ENCODE measurements at regions not wholly inside any gene's neighbourhood (a gene's known extent, or its start where the extent isn't known, plus 50 kb on each side); places are given as distances from the start of the nearest gene placed in this dataset.

DNA sequence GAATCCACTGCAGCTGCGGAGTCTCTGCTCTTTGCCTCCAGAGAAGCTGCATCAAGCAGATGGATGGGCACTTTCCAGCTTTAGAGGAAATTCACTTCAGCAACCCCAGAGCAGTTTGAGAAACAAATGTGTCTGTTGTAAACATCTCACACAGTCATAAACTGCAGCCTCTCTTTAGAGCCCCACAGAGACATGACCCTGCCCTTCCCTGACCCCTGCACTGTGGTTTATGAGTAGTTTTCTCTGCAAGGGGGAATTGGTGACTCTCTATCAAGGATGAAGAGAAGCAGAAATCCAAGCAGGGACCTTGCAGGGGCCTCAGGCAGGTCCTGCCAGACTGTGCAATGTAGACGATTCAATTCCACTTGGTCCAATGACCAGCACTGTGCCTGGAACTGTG lies 160.2 kb downstream of the SH2D4B start:
- H2BK12ac ChIP-seq (ENCODE audit: low read length) = no peak overlapping the region
- WGBS (ENCODE audit: extremely low coverage, insufficient coverage, insufficient read length) = no CpG with 5 or more reads among the region's 2 CpGs

DNA sequence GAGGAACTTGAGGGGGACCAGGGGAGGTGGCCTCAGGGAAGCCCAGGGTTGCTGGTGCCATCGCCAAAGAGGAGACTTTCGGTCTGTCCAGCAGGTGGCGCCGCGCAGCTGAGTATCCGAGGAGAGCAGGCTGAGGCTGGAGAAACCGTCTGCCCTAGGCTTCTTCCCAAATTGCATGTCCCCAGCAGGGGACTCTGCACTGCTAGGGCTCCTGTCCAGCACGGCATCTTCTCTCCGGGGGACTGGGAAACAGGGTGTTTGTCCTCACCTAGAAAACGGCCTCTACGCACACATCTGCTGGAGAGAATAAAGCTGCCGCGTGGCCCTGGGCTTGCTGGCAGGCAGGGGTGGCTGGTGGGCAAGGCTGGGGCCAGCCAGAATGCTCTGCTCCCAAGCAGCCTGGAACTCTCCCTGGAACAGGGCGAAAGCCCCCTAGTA lies 161.9 kb downstream of the SH2D4B start:
- Histone ChIP-seq H2AFZ (ENCODE audit: insufficient read depth, low read length, poor library complexity) (no peak overlapping the region), H3K14ac (ENCODE audit: low read length) (no peak overlapping the region), H3K79me2 (ENCODE audit: control insufficient read depth, insufficient read depth, low read length, poor library complexity) (no peaks in the 10 kb centered on the region), H3K36me3 (ENCODE audit: control insufficient read depth in 1 of 2, insufficient read depth in 2 of 2, low read length in 2 of 2) (no peaks in the 10 kb centered on the region), H3K9ac (ENCODE audit: low read length) (no peak overlapping the region), H3K4me3 (ENCODE audit: low read depth, low read length) (no peak overlapping the region), H2BK5ac (ENCODE audit: low read depth, low read length, poor library complexity) (no peak overlapping the region), H2AK5ac (ENCODE audit: low read length) (no peak overlapping the region), H3K4ac (ENCODE audit: low read depth, low read length) (no peak overlapping the region), H3K23ac (ENCODE audit: low read length) (no peak overlapping the region), H2BK120ac (ENCODE audit: insufficient read depth, low read length, poor library complexity) (no peak overlapping the region), H3K27me3 (ENCODE audit: insufficient read depth, low read length) (no peaks in the 10 kb centered on the region), H3K27ac (ENCODE audit: low read depth, low read length) (no peak overlapping the region), H3K9me3 (ENCODE audit: insufficient read depth, low read depth, low read length) (no peaks in the 10 kb centered on the region), H3K4me2 (ENCODE audit: low read length) (no peak overlapping the region), H4K12ac (ENCODE audit: low read depth, low read length) (no peak overlapping the region), H3K4me1 (ENCODE audit: control insufficient read depth in 1 of 2, insufficient read depth in 2 of 2, low read length in 2 of 2) (no peaks in the 10 kb centered on the region), H3K79me1 (ENCODE audit: low read length) (no peaks in the 10 kb centered on the region), H3K18ac (ENCODE audit: low read length) (no peak overlapping the region), H4K91ac (ENCODE audit: low read depth, low read length) (no peak overlapping the region), H2BK12ac (ENCODE audit: low read length) (no peak overlapping the region), H4K8ac (ENCODE audit: low read depth, low read length) (no peak overlapping the region)
- WGBS (ENCODE audit: extremely low coverage, insufficient coverage, insufficient read length) = no CpG with 5 or more reads among the region's 14 CpGs
- DNase-seq = peak; percentile 57 to 83

More for the DNA sequence above, 160.2 kb downstream of the SH2D4B start:
- no peak overlapping the region for H3K9ac ChIP-seq (ENCODE audit: low read length)
- H3K9me3 ChIP-seq (ENCODE audit: insufficient read depth, low read depth, low read length) = no peaks in the 10 kb centered on the region
- H3K4ac ChIP-seq (ENCODE audit: low read depth, low read length) = no peak overlapping the region
- no peak overlapping the region for H3K27ac ChIP-seq (ENCODE audit: low read depth, low read length)
- no peak overlapping the region for H4K8ac ChIP-seq (ENCODE audit: low read depth, low read length)
- H4K12ac ChIP-seq (ENCODE audit: low read depth, low read length) = no peak overlapping the region
- H3K79me2 ChIP-seq (ENCODE audit: control insufficient read depth, insufficient read depth, low read length, poor library complexity) = no peaks in the 10 kb centered on the region
- no peaks in the 10 kb centered on the region for H3K4me1 ChIP-seq (ENCODE audit: control insufficient read depth in 1 of 2, insufficient read depth in 2 of 2, low read length in 2 of 2)
- H2AK5ac ChIP-seq (ENCODE audit: low read length) = no peak overlapping the region
- H3K23ac ChIP-seq (ENCODE audit: low read length) = no peak overlapping the region
- H3K4me2 ChIP-seq (ENCODE audit: low read length) = no peak overlapping the region
- no peak overlapping the region for H2AFZ ChIP-seq (ENCODE audit: insufficient read depth, low read length, poor library complexity)
- no peaks in the 10 kb centered on the region for H3K27me3 ChIP-seq (ENCODE audit: insufficient read depth, low read length)
- H3K14ac ChIP-seq (ENCODE audit: low read length) = no peak overlapping the region
- no peaks in the 10 kb centered on the region for H3K36me3 ChIP-seq (ENCODE audit: control insufficient read depth in 1 of 2, insufficient read depth in 2 of 2, low read length in 2 of 2)
- no peak for DNase-seq
- H3K18ac ChIP-seq (ENCODE audit: low read length) = no peak overlapping the region
- H3K79me1 ChIP-seq (ENCODE audit: low read length) = no peaks in the 10 kb centered on the region
- H2BK5ac ChIP-seq (ENCODE audit: low read depth, low read length, poor library complexity) = no peak overlapping the region
- H3K4me3 ChIP-seq (ENCODE audit: low read depth, low read length) = no peak overlapping the region
- H4K91ac ChIP-seq (ENCODE audit: low read depth, low read length) = no peak overlapping the region
- no peak overlapping the region for H2BK120ac ChIP-seq (ENCODE audit: insufficient read depth, low read length, poor library complexity)

DNA sequence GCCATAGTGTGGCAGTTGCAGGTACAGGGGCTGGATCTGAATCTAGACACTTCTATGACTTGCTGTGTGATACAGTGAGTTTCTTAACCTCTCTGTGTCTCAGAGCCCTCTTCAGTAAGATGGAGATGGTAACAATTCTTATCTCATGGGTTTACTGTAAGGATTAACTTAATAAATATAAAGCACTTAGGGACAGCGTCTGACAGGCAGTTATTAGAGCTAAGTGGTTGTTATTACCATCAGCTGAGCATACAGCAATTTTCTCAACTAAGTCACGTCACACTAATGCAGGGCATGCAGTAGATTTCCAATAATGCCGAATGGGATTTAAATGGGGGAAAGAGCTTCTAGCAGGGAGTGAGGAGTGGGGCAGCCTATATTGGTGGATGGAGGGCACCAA lies 162.6 kb downstream of the SH2D4B start:
- no peak overlapping the region for H3K4me3 ChIP-seq (ENCODE audit: low read depth, low read length)
- no peak overlapping the region for H3K23ac ChIP-seq (ENCODE audit: low read length)
- H3K27me3 ChIP-seq (ENCODE audit: insufficient read depth, low read length) = no peaks in the 10 kb centered on the region
- H2BK5ac ChIP-seq (ENCODE audit: low read depth, low read length, poor library complexity) = no peak overlapping the region
- H2AFZ ChIP-seq (ENCODE audit: insufficient read depth, low read length, poor library complexity) = no peak overlapping the region
- H3K36me3 ChIP-seq (ENCODE audit: control insufficient read depth in 1 of 2, insufficient read depth in 2 of 2, low read length in 2 of 2) = no peaks in the 10 kb centered on the region
- H3K4me1 ChIP-seq (ENCODE audit: control insufficient read depth in 1 of 2, insufficient read depth in 2 of 2, low read length in 2 of 2) = no peaks in the 10 kb centered on the region
- DNase-seq = no peak
- no CpG with 5 or more reads among the region's 3 CpGs for WGBS (ENCODE audit: extremely low coverage, insufficient coverage, insufficient read length)
- no peak overlapping the region for H3K4ac ChIP-seq (ENCODE audit: low read depth, low read length)
- no peak overlapping the region for H2AK5ac ChIP-seq (ENCODE audit: low read length)
- no peak overlapping the region for H2BK12ac ChIP-seq (ENCODE audit: low read length)
- no peak overlapping the region for H3K27ac ChIP-seq (ENCODE audit: low read depth, low read length)
- H3K14ac ChIP-seq (ENCODE audit: low read length) = no peak overlapping the region
- H3K79me2 ChIP-seq (ENCODE audit: control insufficient read depth, insufficient read depth, low read length, poor library complexity) = no peaks in the 10 kb centered on the region
- H3K9ac ChIP-seq (ENCODE audit: low read length) = no peak overlapping the region
- H4K12ac ChIP-seq (ENCODE audit: low read depth, low read length) = no peak overlapping the region
- no peaks in the 10 kb centered on the region for H3K79me1 ChIP-seq (ENCODE audit: low read length)
- H2BK120ac ChIP-seq (ENCODE audit: insufficient read depth, low read length, poor library complexity) = no peak overlapping the region
- H4K91ac ChIP-seq (ENCODE audit: low read depth, low read length) = no peak overlapping the region
- no peak overlapping the region for H3K4me2 ChIP-seq (ENCODE audit: low read length)
- H4K8ac ChIP-seq (ENCODE audit: low read depth, low read length) = no peak overlapping the region
- no peaks in the 10 kb centered on the region for H3K9me3 ChIP-seq (ENCODE audit: insufficient read depth, low read depth, low read length)
- H3K18ac ChIP-seq (ENCODE audit: low read length) = no peak overlapping the region

DNA sequence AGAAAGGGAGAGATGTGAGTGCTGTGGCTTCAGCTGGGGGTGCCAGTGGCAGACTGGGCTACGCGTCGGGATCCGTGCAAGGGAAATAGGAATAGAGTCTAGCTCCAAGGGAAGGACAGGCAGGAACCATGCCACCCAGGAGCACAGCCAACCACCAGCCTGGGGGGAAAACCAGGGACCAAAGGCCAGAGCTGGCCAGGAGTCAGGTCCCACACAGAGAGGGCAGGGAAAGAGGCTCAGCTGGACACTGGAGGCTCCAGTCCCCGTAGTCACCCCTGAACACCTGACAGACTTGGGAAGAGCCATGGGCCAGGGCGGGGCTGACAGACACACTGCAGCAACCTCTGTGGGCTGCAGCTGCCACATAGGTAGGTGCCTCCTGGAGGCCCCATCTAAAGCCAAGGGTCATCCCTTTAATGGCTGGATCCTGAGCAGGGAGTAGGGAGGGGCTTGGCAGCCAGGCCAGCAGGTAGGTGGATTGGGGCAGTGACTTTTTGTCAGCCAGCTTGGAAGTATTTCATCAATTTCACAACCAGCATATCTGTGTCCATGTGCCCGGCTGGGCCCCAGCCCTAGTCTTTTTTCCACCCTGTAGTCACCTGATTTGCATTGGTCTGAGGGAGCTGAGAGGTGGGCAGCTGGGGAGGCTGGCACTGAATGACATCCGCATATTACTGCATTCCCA lies 163.2 kb downstream of the SH2D4B start:
- Histone ChIP-seq H4K8ac (ENCODE audit: low read depth, low read length) (no peak overlapping the region), H3K27me3 (ENCODE audit: insufficient read depth, low read length) (no peaks in the 10 kb centered on the region), H2BK5ac (ENCODE audit: low read depth, low read length, poor library complexity) (no peak overlapping the region), H3K4me3 (ENCODE audit: low read depth, low read length) (peak overlapping the region; percentile 7), H3K79me1 (ENCODE audit: low read length) (no peaks in the 10 kb centered on the region), H2BK120ac (ENCODE audit: insufficient read depth, low read length, poor library complexity) (no peak overlapping the region), H3K9me3 (ENCODE audit: insufficient read depth, low read depth, low read length) (no peaks in the 10 kb centered on the region), H2AK5ac (ENCODE audit: low read length) (no peak overlapping the region), H4K12ac (ENCODE audit: low read depth, low read length) (no peak overlapping the region), H3K4me1 (ENCODE audit: control insufficient read depth in 1 of 2, insufficient read depth in 2 of 2, low read length in 2 of 2) (no peaks in the 10 kb centered on the region), H3K4me2 (ENCODE audit: low read length) (no peak overlapping the region), H3K79me2 (ENCODE audit: control insufficient read depth, insufficient read depth, low read length, poor library complexity) (no peaks in the 10 kb centered on the region), H3K9ac (ENCODE audit: low read length) (no peak overlapping the region), H3K23ac (ENCODE audit: low read length) (no peak overlapping the region), H3K4ac (ENCODE audit: low read depth, low read length) (no peak overlapping the region), H4K91ac (ENCODE audit: low read depth, low read length) (no peak overlapping the region), H3K14ac (ENCODE audit: low read length) (no peak overlapping the region), H3K27ac (ENCODE audit: low read depth, low read length) (no peak overlapping the region), H3K36me3 (ENCODE audit: control insufficient read depth in 1 of 2, insufficient read depth in 2 of 2, low read length in 2 of 2) (no peaks in the 10 kb centered on the region), H3K18ac (ENCODE audit: low read length) (no peak overlapping the region), H2BK12ac (ENCODE audit: low read length) (no peak overlapping the region), H2AFZ (ENCODE audit: insufficient read depth, low read length, poor library complexity) (no peak overlapping the region)
- DNase-seq = no peak
- WGBS (ENCODE audit: extremely low coverage, insufficient coverage, insufficient read length) = no CpG with 5 or more reads among the region's 8 CpGs

All from trophoblast cell (in vitro differentiated cells and primary cell).